ENCODE measurements at regions not wholly inside any gene's neighbourhood (a gene's known extent, or its start where the extent isn't known, plus 50 kb on each side); places are given as distances from the start of the nearest gene placed in this dataset.

GRCh38 chr1:8093221-8093980 lies 67.3 kb upstream of the ERRFI1 start:
- H3K36me3 Mint-ChIP-seq: no peaks in the 10 kb centered on the region
- H3K27me3 Mint-ChIP-seq: peaks cover 37% of the 10 kb centered on the region
- peaks cover 11% of the 10 kb centered on the region for H3K4me1 Mint-ChIP-seq
- no peak for ATAC-seq
- H3K9me3 Mint-ChIP-seq: no peaks in the 10 kb centered on the region
- H3K27ac Mint-ChIP-seq: no peak overlapping the region
- H3K4me3 Mint-ChIP-seq: no peak overlapping the region

GRCh38 chr1:8092657-8093056 lies 66.5 kb upstream of the ERRFI1 start:
- no peak overlapping the region for H3K27ac Mint-ChIP-seq
- ATAC-seq: no peak

GRCh38 chr1:8091691-8092090 lies 65.6 kb upstream of the ERRFI1 start:
- ATAC-seq: no peak
- Mint-ChIP-seq H3K27me3 (peaks cover 50% of the 10 kb centered on the region), H3K9me3 (no peaks in the 10 kb centered on the region), H3K4me1 (no peaks in the 10 kb centered on the region), H3K36me3 (no peaks in the 10 kb centered on the region), H3K4me3 (no peak overlapping the region), H3K27ac (no peak overlapping the region)

More at GRCh38 chr1:8092657-8093056, 66.5 kb upstream of the ERRFI1 start:
- Mint-ChIP-seq H3K36me3 (no peaks in the 10 kb centered on the region), H3K9me3 (no peaks in the 10 kb centered on the region), H3K4me3 (no peak overlapping the region), H3K4me1 (peaks cover 8% of the 10 kb centered on the region), H3K27me3 (peaks cover 40% of the 10 kb centered on the region)

- ATAC-seq: no peak
- Mint-ChIP-seq H3K9me3 (no peaks in the 10 kb centered on the region), H3K27ac (no peak overlapping the region), H3K4me3 (no peak overlapping the region), H3K27me3 (peaks cover 59% of the 10 kb centered on the region), H3K36me3 (no peaks in the 10 kb centered on the region), H3K4me1 (peaks cover 5% of the 10 kb centered on the region)
Measured at GRCh38 chr1:8090241-8090702, 64.2 kb upstream of the ERRFI1 start.

DNA sequence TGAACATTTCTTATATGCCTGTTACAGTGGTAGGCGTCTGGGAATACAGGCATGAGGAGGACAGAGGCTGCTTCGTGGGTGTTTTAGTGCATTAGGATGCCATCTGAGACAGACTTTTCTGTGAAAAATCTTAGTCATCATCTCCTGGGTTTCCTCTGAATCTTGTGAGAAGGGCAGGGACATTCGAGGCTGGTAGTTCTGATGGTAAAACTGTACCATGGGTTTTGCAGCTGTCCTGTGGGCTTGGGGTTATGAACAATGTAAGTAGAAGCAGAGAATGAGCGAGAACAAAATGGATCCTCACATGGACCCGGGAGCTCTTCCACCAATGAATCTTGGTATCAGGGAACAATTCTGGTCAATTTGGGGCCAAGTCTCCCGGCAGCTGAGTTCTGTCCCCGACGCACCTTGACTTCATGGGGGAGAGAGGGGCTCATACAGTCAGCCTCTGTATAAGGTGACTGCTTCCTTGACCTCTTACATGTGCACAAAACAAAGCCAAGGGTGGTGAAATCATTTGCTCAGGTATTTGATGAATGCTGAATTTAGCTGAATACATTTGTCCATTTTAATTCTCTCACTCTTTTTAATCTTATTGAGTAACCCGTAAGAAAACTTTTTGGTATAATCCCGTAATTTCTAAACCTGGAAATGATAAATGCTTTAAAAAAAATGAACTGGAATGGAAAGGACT lies 63.6 kb upstream of the ERRFI1 start:
- no peaks in the 10 kb centered on the region for H3K9me3 Mint-ChIP-seq
- H3K4me1 Mint-ChIP-seq: peaks cover 5% of the 10 kb centered on the region
- H3K27me3 Mint-ChIP-seq: peaks cover 59% of the 10 kb centered on the region
- no peak overlapping the region for H3K4me3 Mint-ChIP-seq
- no peaks in the 10 kb centered on the region for H3K36me3 Mint-ChIP-seq
- ATAC-seq: no peak
- H3K27ac Mint-ChIP-seq: no peak overlapping the region

DNA sequence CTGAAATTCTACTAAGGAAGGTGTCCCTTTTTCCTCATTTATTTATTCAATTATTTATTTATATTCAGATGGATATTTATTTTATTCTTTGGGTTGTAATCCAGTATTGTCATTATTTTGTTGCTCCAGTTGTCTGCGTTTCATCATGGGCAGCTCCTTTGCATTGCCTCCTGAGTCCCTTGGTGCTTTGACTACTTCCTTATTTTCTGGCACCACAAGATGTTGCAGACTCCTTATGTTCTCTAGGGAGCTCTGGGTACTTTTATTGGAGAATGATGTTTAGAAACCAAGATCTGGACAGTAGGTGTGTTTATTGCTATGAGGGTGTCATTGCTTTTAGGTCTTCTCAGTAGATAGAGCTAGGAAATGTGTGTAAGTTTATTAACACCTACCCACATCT lies 59.9 kb upstream of the ERRFI1 start:
- ATAC-seq: no peak
- Mint-ChIP-seq H3K9me3 (no peaks in the 10 kb centered on the region), H3K4me3 (no peak overlapping the region), H3K27me3 (peaks cover 43% of the 10 kb centered on the region), H3K27ac (no peak overlapping the region), H3K36me3 (no peaks in the 10 kb centered on the region), H3K4me1 (peaks cover 5% of the 10 kb centered on the region)

GRCh38 chr1:8084913-8085312 lies 58.8 kb upstream of the ERRFI1 start:
- Mint-ChIP-seq H3K4me1 (peaks cover 5% of the 10 kb centered on the region), H3K27me3 (peaks cover 40% of the 10 kb centered on the region), H3K9me3 (no peaks in the 10 kb centered on the region), H3K27ac (no peak overlapping the region), H3K4me3 (no peak overlapping the region), H3K36me3 (no peaks in the 10 kb centered on the region)
- no peak for ATAC-seq

DNA sequence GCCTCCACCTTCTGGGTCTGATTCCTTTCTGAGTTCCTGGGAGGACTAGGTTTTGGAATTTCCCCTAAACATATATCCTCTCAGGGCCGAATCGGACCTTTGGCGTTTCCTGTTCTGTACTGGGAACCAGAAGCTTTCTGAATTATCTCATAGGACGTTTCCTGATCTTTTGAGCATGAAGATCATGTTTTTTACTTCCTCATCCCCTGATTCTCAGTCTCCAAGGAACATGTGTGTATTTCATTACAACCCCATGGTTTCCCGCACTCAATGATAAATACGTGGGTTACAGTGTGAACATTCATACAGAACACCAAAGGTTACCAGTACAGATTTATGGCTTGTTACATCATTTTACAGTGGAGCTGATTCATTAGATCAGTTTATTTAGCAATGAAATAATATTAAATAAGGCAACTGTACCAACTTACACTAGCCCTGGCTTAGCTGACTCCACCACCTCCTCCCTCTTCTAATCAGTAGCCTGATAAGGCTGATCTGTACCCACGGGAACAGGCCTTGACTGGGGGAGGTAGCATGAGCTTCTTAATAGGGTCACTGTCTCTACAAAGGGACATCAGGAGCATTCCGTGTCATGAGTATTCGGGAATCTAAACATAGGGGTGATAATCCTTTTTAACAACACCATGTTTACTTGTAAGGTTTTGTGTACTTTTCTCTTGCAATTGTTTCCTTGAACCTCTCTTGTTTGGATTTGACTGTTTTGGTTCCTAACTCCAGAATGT lies 57.8 kb upstream of the ERRFI1 start:
- Mint-ChIP-seq H3K27me3 (peaks cover 43% of the 10 kb centered on the region), H3K27ac (no peak overlapping the region), H3K36me3 (no peaks in the 10 kb centered on the region), H3K4me1 (peaks cover 5% of the 10 kb centered on the region), H3K9me3 (no peaks in the 10 kb centered on the region), H3K4me3 (no peak overlapping the region)
- ATAC-seq: no peak

- H3K4me1 Mint-ChIP-seq: peaks cover 5% of the 10 kb centered on the region
- H3K9me3 Mint-ChIP-seq: no peaks in the 10 kb centered on the region
- H3K4me3 Mint-ChIP-seq: no peak overlapping the region
- no peak overlapping the region for H3K27ac Mint-ChIP-seq
- no peaks in the 10 kb centered on the region for H3K36me3 Mint-ChIP-seq
- peaks cover 49% of the 10 kb centered on the region for H3K27me3 Mint-ChIP-seq
- no peak for ATAC-seq
Measured at GRCh38 chr1:8082945-8083344, 56.8 kb upstream of the ERRFI1 start.

- H3K27me3 Mint-ChIP-seq: peaks cover 56% of the 10 kb centered on the region
- no peak overlapping the region for H3K4me3 Mint-ChIP-seq
- no peaks in the 10 kb centered on the region for H3K9me3 Mint-ChIP-seq
- no peaks in the 10 kb centered on the region for H3K36me3 Mint-ChIP-seq
- H3K4me1 Mint-ChIP-seq: no peaks in the 10 kb centered on the region
- no peak for ATAC-seq
- H3K27ac Mint-ChIP-seq: no peak overlapping the region
Measured at GRCh38 chr1:8078176-8078671, 52.1 kb upstream of the ERRFI1 start.

GRCh38 chr1:8077602-8078001 lies 51.5 kb upstream of the ERRFI1 start:
- H3K9me3 Mint-ChIP-seq: no peaks in the 10 kb centered on the region
- peaks cover 58% of the 10 kb centered on the region for H3K27me3 Mint-ChIP-seq
- no peak overlapping the region for H3K4me3 Mint-ChIP-seq
- H3K27ac Mint-ChIP-seq: no peak overlapping the region
- H3K4me1 Mint-ChIP-seq: no peaks in the 10 kb centered on the region
- no peaks in the 10 kb centered on the region for H3K36me3 Mint-ChIP-seq
- no peak for ATAC-seq

DNA sequence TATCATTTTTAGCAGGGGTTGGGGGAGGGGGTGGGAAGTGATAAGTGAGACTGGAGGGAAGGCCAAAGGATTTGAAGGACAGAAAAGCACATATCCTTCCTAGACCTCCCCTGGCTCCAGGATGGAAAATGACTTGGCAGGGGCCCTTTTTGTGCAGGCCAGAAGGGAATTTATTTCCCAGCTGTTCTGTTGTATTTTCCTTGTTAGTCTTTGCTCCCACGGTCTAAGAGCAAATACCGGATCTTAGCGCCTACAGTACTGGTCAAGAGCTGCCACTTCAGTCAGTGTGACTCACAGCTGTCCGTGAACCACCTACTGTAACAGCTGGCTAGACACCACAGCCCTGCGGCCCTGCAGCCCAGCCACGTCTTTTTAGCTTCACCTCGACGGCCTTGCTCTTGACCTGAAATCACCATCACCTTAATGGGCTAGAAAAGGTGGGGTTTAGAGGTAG lies 51.0 kb upstream of the ERRFI1 start:
- no peak overlapping the region for H3K4me3 Mint-ChIP-seq
- no peak for ATAC-seq
- H3K4me1 Mint-ChIP-seq: no peaks in the 10 kb centered on the region
- no peak overlapping the region for H3K27ac Mint-ChIP-seq
- H3K36me3 Mint-ChIP-seq: no peaks in the 10 kb centered on the region
- H3K27me3 Mint-ChIP-seq: peaks cover 58% of the 10 kb centered on the region
- H3K9me3 Mint-ChIP-seq: no peaks in the 10 kb centered on the region

GRCh38 chr1:8076176-8076575 lies 50.1 kb upstream of the ERRFI1 start:
- ATAC-seq: no peak
- Mint-ChIP-seq H3K27me3 (peaks cover 58% of the 10 kb centered on the region), H3K4me3 (no peak overlapping the region), H3K9me3 (no peaks in the 10 kb centered on the region), H3K36me3 (no peaks in the 10 kb centered on the region), H3K27ac (no peak overlapping the region), H3K4me1 (no peaks in the 10 kb centered on the region)

All from stimulated activated memory B cell treated with anti-CD40 and anti-IgM and Interleukin-4, amounts not matched to agents 10 μg/mL and 1 μg/mL and 100 μg/mL, for 72 hours (primary cell).